ENCODE measurements at regions not wholly inside any gene's neighbourhood (a gene's known extent, or its start where the extent isn't known, plus 50 kb on each side); places are given as distances from the start of the nearest gene placed in this dataset.

DNA sequence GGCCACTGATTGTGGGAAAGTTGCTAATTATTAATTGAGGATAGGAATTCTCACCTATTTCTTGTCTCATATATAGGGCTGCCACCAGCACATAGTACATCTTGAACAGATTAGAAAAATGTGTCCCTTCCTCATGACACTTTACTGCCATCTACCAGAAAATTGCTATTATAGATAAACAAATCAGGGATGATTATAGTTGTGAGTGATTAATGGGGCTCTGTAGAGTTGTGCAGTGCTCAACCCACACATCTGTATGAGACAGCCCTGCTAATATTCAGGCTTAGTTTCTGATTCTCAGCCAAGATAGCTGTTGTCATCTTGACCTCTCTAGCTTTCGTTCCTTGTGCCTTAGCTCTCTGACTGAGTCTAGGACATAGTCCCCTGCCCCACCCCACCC lies 373.3 kb downstream of the TLE4 start:
- TF ChIP-seq, protein P1, sequence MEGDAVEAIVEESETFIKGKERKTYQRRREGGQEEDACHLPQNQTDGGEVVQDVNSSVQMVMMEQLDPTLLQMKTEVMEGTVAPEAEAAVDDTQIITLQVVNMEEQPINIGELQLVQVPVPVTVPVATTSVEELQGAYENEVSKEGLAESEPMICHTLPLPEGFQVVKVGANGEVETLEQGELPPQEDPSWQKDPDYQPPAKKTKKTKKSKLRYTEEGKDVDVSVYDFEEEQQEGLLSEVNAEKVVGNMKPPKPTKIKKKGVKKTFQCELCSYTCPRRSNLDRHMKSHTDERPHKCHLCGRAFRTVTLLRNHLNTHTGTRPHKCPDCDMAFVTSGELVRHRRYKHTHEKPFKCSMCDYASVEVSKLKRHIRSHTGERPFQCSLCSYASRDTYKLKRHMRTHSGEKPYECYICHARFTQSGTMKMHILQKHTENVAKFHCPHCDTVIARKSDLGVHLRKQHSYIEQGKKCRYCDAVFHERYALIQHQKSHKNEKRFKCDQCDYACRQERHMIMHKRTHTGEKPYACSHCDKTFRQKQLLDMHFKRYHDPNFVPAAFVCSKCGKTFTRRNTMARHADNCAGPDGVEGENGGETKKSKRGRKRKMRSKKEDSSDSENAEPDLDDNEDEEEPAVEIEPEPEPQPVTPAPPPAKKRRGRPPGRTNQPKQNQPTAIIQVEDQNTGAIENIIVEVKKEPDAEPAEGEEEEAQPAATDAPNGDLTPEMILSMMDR (IDR thresholded peaks at IDR 0.05; ENCODE audit: partially characterized antibody, unreplicated experiment): no peak
- no peaks in the 10 kb centered on the region for H3K36me3 Mint-ChIP-seq (ENCODE audit: unreplicated experiment)
- H3K27ac Mint-ChIP-seq (ENCODE audit: unreplicated experiment): no peak overlapping the region
- H3K4me1 Mint-ChIP-seq (ENCODE audit: low read depth, unreplicated experiment): no peaks in the 10 kb centered on the region
- no peak overlapping the region for H3K4me3 Mint-ChIP-seq (ENCODE audit: unreplicated experiment)
- H3K27me3 Mint-ChIP-seq (ENCODE audit: unreplicated experiment): no peaks in the 10 kb centered on the region
- DNase-seq: no peak
- H3K9me3 Mint-ChIP-seq (ENCODE audit: unreplicated experiment): no peaks in the 10 kb centered on the region

DNA sequence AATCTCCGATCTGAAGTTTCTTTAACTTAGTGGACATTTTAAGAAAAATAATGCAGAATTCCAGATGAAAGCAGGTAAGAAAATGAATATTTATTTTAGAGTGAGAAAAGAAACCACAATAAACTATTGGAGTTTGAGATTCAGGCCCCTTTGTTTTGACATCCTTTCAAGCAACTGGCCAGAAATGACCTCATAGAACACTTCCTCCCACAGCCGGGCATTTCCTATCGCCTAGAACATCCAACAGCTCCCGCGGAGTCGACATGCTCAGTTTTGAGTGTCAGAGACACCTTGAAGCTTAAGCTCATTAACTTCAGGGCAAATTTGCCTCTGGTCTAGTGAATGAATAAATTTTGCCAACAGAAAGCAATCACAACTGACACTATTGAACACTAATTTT lies 369.2 kb downstream of the TLE4 start:
- H3K4me1 Mint-ChIP-seq (ENCODE audit: low read depth, unreplicated experiment): no peaks in the 10 kb centered on the region
- no peak overlapping the region for H3K27ac Mint-ChIP-seq (ENCODE audit: unreplicated experiment)
- TF ChIP-seq, protein P1 (IDR thresholded peaks at IDR 0.05; ENCODE audit: partially characterized antibody, unreplicated experiment): no peak
- H3K36me3 Mint-ChIP-seq (ENCODE audit: unreplicated experiment): no peaks in the 10 kb centered on the region
- H3K27me3 Mint-ChIP-seq (ENCODE audit: unreplicated experiment): peaks cover 2% of the 10 kb centered on the region
- no peak for DNase-seq
- no peak overlapping the region for H3K4me3 Mint-ChIP-seq (ENCODE audit: unreplicated experiment)
- no peaks in the 10 kb centered on the region for H3K9me3 Mint-ChIP-seq (ENCODE audit: unreplicated experiment)

DNA sequence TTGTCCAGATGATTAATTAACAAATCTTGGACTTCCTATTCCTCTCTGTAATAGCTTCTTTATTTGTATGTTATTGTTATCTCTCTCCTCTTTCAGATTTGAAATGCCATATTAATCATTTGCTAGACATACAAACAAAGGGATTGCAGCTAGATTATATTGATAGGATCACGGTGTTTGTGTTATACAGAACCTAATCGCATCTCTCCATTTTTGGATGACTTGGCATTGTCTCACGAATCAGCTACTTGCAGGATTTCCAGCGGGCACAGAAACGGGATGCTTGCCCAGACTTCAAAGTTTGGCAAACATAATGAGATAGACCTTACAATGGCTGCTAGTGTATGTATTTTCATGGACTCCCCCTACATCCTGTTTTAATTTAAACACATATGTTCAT lies 368.1 kb downstream of the TLE4 start:
- peaks cover 1% of the 10 kb centered on the region for H3K4me1 Mint-ChIP-seq (ENCODE audit: low read depth, unreplicated experiment)
- H3K36me3 Mint-ChIP-seq (ENCODE audit: unreplicated experiment): no peaks in the 10 kb centered on the region
- no peak for DNase-seq
- no peak overlapping the region for H3K27ac Mint-ChIP-seq (ENCODE audit: unreplicated experiment)
- H3K4me3 Mint-ChIP-seq (ENCODE audit: unreplicated experiment): no peak overlapping the region
- H3K27me3 Mint-ChIP-seq (ENCODE audit: unreplicated experiment): peaks cover 2% of the 10 kb centered on the region
- TF ChIP-seq, protein P1 (IDR thresholded peaks at IDR 0.05; ENCODE audit: partially characterized antibody, unreplicated experiment): no peak
- H3K9me3 Mint-ChIP-seq (ENCODE audit: unreplicated experiment): no peaks in the 10 kb centered on the region

DNA sequence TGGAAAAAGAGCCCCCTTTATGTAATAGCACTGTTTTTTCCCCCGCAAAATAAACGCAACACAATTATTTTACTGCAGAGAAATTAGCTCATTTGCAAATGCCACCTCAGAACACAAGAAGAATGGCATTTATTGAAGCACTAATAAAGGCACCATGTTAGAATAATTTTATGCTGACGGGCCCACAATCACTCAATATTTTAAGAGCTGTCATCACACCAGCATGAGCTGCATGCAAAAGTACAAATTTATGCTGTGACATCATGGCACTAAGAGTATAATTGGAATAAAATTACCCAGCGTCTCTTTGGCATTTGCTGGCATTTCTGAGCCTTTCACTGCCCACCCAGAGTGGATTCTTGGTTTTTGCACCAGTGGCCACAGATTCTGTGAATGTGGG lies 364.6 kb downstream of the TLE4 start:
- no peak overlapping the region for H3K4me3 Mint-ChIP-seq (ENCODE audit: unreplicated experiment)
- no peaks in the 10 kb centered on the region for H3K9me3 Mint-ChIP-seq (ENCODE audit: unreplicated experiment)
- TF ChIP-seq, protein P1 (IDR thresholded peaks at IDR 0.05; ENCODE audit: partially characterized antibody, unreplicated experiment): no peak
- no peak overlapping the region for H3K27ac Mint-ChIP-seq (ENCODE audit: unreplicated experiment)
- H3K4me1 Mint-ChIP-seq (ENCODE audit: low read depth, unreplicated experiment): peaks cover 5% of the 10 kb centered on the region
- H3K27me3 Mint-ChIP-seq (ENCODE audit: unreplicated experiment): peaks cover 2% of the 10 kb centered on the region
- no peak for DNase-seq
- no peaks in the 10 kb centered on the region for H3K36me3 Mint-ChIP-seq (ENCODE audit: unreplicated experiment)

DNA sequence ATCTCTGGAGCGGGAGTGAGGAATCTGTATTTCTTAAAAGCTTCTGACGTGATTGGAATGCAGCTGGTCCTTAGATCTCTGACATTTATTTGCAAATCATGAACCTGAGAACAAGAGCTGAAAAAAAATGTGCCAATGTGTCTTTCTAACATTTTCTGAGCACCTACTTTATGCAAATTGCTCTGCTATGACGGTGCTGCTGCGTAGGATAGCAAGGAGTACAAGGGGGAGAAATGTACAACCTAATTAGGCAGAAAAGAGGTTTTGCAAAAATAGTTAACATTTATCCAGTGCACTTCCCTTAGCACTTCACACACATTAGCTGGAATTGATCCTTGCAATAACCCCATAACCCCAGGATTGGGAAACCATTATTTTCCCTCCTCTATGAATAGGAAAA lies 357.5 kb downstream of the TLE4 start:
- no peak overlapping the region for H3K27ac Mint-ChIP-seq (ENCODE audit: unreplicated experiment)
- no peaks in the 10 kb centered on the region for H3K36me3 Mint-ChIP-seq (ENCODE audit: unreplicated experiment)
- DNase-seq: no peak
- H3K9me3 Mint-ChIP-seq (ENCODE audit: unreplicated experiment): no peaks in the 10 kb centered on the region
- TF ChIP-seq, protein P1 (IDR thresholded peaks at IDR 0.05; ENCODE audit: partially characterized antibody, unreplicated experiment): no peak
- H3K27me3 Mint-ChIP-seq (ENCODE audit: unreplicated experiment): no peaks in the 10 kb centered on the region
- H3K4me1 Mint-ChIP-seq (ENCODE audit: low read depth, unreplicated experiment): peaks cover 1% of the 10 kb centered on the region
- H3K4me3 Mint-ChIP-seq (ENCODE audit: unreplicated experiment): no peak overlapping the region
